HG02884 (cell line): ENCODE measurements at regions not wholly inside any gene's neighbourhood (a gene's known extent, or its start where the extent isn't known, plus 50 kb on each side); places are given as distances from the start of the nearest gene placed in this dataset.

Experiments used
- ATAC-seq: cut with Tn5 transposase; IDR thresholded peaks from one replicate; pipeline ENCODE4 v1.9.1; 2021; ENCODE audit warnings: mild to moderate bottlenecking, moderate library complexity; ENCODE audit not compliant: unreplicated experiment

DNA sequence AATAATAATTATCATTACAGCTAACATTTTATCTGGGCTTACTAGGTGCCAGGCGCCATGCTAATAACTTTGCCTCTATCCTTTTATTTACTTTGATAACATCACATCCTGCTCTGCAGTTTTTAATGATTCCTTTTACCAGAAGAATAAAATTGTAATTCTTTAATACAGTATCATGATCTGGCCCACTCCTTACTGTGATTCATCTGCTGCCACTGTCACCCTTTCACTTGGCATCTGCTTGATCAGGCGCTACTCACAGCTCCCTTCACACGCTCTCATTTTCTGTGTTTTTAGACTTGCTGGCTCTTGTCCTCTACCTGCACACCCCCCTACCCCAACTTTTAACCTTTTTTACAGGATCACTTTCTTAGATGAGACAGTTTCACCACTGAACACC lies 167.5 kb downstream of the NTMT2 start:
- ATAC-seq: no peak

DNA sequence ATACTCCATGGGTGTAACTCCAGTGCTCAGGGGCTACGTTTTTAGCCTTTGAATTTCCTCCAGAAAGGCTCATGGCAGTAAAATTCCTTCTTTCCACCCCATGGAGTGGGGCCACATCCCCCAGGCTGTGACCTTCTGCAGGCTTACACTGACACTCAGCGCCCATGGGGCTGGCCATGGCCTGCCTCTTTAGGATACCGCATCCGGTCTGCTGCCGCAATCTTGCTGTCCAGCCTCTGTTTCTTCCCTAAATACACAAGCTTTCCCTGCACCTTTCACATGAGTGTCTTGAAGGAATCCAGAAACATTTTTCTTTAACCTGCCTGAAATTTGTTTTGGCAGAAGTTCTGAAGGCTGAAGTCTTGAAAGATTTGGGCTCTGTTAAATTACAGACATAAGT lies 170.5 kb downstream of the NTMT2 start:
- ATAC-seq: no peak

DNA sequence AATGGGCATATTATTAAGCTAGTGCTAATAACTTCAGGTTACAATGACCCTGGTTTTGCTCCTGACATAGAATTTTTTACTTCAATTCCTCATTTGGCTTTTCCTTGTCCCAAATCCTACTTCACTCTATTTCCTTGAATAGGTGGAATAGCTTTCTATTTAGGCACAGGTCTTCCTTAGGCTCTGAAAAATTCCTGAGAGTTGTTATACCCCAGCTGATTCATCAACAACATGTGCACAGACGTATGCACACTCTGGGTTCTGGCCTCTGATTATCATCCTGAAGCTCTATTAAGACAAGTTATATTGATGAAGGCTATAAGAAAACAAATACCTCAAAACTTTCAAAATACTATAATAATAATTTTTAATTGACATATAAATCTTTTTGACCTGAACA lies 172.4 kb downstream of the NTMT2 start:
- ATAC-seq: no peak

DNA sequence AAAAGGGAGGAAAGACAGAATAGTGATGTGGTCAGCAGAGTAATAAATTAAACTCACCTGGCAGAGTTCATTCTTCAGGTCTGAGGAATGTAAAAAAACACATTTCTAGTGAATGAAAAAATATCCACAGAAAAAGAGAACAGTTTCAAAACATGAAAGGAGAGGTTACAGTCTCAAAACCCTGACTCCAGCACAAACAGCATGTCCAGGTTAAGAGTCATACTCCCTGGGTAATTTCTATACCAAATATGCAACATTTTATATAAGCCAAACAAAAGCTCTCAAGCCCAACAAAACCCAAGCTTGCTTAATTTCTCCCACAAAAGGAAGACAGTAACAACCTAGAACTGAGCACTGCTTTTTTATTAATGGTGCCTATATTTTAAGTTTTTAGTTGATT lies 173.0 kb downstream of the NTMT2 start:
- no peak for ATAC-seq

DNA sequence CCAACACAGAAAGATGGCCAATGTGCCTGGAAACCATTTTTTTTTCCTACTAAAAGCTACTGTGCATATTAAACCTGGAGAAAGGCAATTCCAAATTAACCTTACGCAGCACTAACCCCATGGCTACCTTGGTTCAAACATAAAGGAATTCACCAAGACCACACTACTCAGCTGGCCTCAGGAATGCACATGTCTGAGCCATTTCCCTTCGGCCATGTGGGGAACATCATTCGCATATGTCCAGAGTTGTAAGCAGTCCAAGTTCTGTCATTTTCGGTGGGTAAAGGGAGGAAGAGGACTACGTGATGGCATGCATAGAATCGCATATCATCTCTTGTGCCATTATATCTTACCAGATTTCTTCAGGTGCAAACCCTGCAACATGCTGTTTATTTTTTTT lies 175.4 kb downstream of the NTMT2 start:
- ATAC-seq: no peak

DNA sequence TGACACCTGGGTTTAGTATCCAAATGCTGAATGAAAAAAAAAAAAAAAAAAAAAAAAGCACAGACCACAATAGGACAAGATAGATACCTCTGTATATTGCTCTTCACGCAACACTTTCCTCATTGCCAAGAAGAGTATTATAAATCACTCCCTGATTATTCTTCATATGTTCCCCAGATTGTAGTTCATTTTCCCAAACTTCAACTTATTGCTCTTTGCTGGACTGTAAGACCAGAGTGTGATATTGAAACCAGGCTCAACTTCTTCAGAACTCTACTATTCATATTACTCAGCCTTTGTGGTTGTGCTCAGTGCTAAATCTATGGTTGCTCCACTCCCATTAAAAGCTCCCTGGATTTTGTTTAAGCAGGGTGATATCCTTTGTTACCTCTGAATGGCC lies 180.4 kb downstream of the NTMT2 start:
- ATAC-seq: no peak

DNA sequence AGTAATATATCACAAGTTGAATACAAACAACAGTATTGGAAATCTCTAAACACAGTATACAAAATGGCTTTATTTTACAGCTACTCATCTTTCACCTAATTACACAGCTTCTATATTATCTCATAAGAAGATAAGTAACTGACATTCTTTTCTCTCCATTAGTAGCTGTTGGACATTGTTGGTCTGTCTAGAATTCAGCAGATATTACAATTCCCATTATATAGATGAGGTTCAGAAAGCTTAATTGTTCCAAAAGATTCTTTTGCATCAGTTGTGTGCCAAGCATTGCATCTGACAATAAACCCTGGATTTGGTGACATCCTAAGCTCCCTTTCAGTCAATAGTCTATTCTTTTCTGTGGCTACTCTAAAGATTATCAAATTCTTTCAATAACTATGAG lies 187.0 kb downstream of the NTMT2 start:
- ATAC-seq: no peak

DNA sequence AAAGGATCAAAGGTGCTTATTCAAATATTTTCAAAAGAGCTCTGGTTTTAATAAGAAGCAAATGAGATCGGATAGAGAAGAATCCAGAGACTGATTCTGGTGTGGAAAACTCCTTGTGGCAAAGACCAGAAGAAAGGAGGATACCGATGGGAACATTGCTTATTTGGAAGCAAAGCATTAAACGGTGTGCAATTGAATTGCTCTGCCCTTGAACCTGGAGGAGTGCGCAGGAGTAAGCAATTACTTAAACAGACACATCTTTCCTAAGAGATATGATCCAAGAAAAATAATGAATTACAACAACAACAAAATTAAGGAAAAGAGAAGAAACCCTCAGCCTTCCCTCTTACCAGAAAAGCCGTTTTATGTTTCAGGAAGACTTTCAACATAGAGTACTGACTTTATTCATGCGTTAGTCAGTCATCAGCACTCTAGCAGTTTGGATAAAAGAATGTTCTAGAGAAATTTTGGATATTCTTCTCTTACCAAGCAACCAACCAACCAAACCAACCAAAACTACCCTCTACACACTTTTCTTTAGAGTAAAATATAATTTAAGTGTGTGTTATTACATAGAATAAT lies 191.7 kb downstream of the NTMT2 start:
- no peak for ATAC-seq

DNA sequence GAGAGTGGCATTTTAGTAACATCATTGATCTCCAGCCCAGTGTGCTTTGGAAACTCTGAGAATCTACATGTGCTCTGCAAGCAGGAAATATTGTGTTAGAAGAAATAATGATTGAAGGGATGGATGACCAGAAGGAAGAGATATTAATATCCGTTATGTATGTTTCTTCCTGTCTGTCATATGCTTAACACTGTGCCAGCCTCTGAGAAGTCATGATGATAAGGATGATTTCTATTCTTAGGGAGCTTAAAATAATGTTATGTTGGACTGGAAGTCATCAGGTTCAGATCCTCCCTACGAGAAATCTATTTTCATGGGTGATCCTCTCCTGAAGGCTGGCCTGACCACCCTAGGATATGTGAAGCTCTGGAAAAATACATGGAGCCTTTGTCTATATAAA lies 192.4 kb upstream of the GORAB start:
- ATAC-seq: no peak

DNA sequence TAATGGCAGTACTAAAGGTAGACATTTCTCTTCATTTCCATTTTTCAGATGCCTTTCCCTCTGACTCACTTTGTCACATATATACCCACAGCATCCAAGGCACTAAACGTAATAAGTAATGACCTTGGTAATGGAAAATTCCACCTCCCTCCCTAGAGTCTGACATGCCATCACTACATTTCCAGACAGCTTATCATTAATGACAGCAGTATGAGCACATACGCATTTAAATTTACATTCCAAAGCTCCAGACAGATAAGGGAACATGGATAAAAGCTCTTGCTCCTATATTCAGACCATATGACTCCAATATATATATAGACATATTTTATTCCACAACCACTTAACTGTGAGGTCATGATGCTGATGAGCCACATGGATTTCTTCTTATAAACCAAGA lies 191.7 kb upstream of the GORAB start:
- no peak for ATAC-seq

DNA sequence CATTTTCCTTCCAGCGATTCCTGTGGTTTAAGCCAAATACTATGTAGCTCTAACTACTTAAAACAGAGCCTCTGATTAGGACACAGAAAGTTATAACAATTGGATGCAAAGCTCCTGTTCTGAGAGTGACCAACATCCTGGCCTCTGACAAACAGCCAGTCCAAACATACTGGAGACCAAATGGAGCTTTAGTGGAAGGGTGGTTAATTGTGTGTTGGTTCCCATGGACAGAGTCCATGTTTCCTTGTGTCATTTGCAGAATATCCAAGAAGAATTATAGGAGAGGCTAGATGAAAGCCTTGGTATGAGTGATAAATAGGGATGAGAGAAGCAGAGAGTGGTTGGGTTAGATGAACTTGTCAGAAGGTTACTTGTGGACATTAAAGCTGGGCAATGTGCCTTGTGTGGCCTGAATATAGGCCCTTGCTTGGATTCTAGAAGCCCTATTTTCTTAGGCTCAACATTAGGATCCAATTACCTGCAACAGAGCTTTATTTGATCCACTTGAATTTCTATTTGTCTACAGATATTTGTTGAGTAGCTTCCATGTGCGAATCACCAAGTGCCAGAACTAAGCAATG lies 180.5 kb upstream of the GORAB start:
- no peak for ATAC-seq

DNA sequence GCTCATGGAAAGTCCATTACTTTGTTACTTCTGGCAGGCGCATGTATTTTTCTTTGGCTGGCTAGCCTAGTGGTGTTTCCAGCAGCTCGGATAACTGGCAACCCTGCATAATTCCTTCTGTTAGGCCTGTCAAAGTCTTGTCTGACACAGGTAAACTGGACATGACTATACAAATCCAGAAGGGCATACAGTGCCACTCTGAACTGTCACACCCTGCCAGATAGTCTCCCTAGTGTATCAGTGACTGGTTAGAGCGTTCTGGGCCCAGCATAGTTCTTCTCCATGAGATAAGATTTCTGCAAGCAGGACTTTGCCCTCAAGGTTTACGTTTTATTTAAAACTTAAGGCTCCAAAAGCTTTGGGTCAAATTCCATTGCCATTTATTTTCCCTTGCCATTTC lies 177.7 kb upstream of the GORAB start:
- ATAC-seq: no peak

DNA sequence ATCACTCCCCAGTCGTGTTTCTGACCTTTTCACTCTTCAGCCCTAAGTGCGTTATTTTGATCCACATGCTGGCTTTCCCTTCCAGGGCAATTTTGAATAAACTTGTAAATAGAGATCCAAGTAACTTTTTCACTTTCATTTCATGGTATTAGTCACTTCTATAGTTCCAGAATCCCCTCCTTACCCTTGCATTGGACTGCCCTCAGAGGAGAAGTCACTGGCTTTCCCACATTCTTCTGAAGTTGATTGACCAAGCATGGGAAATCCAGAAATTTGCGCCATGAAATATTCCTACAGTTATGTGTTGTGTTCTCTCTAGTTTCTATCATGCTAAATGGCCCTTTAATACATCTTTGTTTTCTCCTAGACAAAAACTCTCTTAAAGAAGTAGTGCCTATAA lies 177.3 kb upstream of the GORAB start:
- no peak for ATAC-seq

DNA sequence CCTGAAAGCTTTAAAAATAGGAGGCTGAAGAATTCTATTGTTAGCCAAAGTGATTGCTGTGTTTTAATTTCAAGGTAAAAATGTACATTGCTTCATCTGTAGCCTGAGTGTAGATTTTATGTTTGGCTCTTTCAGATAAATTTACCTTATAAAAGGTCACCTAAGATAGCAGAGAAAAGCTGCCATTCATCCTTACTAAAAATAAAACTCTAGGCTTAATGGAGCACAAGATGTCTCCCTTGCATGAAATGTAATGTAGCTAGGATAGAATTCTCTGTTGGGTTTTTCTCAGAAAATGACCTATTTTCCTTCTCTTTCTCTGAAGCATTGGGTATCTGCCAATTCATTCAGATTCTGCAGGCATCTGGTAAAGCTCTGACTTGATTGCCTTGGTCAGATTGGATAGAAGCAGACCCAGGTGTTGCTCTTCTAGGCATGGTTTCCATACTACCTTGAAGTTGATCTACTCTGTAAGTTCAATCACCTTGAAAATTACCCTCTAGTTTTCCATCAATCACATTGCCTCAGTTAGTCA lies 176.6 kb upstream of the GORAB start:
- no peak for ATAC-seq

DNA sequence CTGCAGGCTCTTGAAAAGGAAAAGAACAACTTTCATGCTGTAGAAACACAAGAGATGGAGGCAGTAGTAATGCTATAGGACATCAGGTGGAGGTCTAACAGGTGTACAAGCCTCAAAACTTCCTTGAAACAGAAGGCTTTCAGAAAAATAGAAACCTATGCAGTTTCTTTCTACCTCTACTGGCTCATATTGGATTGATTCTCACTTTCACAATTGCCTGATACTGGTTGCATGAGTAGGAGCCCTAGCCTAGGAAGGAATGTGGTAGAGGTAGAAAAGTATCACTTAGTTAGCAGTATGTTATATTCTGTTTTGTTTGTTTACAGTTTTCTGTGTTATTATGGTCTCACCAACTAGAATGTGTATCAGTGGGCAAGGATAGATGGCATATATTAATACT lies 175.4 kb upstream of the GORAB start:
- ATAC-seq: no peak

DNA sequence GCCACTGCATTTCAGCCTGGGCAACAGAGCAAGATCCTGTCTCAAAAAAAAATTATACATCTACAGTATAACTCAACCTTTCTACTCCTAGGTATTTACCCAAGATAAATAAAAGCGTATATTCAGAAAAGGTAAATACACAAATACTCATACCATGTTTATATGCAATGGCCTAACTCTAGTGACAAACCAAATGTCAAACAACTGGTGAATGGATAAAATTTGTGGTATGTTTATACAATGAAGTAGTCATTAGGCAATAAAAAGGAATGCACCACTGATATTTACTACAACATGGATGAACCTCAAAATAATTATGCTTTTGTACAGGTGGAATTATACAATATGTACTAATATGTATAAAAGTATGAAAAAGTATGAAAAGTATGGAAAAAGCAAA lies 174.2 kb upstream of the GORAB start:
- ATAC-seq: no peak

DNA sequence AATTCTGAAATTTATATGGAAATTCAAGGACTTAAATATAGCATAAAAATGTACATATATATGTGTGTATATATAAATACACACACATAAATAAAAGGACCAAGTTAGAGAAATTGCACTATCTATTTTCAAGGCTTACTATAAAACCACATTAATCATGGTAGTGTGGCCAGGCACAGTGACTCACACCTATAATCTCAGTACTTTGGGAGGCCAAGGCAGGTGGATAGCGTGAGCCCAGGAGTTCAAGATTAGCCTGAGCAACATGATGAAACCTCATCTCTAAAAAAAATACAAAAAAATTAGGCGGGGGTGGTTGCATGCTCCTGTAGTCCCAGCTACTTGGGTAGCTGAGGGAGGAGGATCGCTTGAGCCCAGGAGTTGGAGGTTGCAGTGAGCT lies 171.4 kb upstream of the GORAB start:
- no peak for ATAC-seq

DNA sequence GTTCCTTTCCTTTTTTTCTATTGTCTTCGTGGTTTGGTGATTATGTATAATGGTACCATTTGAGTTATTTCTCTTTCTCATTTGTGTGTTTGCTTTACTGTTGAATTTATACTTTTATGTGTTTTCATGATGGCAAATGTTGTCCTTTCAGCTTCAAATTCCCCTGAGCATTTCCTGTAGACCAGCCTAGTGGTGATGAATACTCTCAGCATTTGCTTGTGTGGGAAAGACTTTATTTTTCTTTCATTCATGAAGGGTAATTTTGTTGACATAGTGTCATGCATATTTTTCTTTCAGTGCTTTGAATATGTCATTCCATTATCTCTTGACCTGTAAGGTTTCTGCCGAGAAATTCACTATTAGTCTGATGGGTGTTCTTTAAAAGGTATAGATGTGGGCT lies 166.6 kb upstream of the GORAB start:
- no peak for ATAC-seq

DNA sequence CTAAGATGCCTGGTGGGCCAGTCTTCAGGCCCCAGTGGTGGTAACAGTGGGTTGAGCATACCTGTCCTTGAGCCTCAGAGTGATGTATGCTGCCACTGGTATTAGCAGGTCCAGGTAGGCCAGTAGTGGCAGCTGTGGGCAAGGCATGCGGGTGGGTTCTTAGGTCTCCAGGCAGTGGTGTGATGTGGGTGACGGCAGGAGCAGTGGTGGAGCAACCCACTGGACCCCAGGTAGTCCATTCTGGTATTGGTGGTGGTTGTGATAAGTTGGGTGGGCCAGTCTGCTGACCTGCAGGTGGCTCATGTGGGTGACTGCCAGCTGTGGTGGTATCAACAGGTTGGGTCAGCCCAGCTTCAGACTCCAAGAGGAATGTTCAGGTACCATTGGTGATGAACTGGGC lies 165.0 kb upstream of the GORAB start:
- ATAC-seq: no peak

DNA sequence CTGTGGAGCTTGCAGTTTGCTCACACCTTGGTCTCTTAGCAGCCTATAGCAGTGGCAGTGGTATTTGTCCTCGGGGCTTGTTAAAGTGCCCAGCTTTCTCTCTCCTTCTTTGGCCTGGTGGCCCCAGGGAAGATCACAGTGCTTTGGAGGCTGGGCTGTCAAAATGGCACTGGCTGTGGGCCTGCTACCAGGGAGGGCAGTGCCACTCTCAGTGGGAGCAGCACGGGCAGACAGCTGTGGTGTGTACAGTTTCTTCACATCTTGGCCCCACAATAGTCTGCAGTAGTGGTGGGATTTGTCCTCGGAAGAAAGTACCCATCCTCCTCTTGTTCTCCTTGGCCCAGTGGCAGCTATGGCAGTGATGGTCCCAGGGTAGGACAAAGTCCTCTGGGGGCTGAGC lies 164.4 kb upstream of the GORAB start:
- ATAC-seq: no peak

DNA sequence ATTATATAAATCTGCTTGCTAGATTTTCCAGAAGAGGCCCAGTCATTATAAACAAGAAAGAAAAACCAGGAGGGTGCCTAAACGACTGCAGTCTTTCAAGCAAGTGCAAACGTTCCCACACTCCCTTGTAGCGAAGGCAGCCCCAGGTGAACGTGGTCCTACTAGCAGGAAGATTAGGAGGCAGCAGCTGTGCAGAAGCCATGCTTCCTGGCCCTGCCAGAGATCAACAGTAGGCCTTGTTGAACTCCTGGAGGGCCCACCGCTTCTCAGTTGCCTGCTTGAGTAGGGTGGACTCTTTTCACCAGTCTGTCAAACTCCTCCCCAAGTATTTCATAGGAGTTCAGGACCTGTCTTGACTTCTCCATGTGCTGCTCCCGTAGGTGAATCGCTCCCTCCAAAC lies 163.0 kb upstream of the GORAB start:
- ATAC-seq: no peak

DNA sequence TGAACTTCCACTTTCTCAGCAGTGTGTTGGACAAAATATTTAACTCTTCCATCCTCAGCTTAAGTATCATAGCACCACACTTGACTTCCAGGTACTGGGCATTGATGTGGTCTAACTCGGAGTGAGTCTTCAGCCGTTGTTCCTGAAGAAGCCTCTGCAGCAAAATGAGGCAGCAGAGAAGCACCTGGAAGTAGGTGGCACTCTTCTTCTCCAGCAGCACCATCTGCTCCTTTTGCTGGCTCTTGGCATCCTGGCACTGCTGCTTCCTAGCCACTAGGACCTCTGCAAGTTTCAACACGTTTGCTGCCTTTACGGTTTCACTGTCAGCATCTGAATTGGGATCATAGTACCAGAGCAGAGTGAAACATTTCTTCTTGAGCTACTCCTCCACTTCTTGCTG lies 162.5 kb upstream of the GORAB start:
- no peak for ATAC-seq

DNA sequence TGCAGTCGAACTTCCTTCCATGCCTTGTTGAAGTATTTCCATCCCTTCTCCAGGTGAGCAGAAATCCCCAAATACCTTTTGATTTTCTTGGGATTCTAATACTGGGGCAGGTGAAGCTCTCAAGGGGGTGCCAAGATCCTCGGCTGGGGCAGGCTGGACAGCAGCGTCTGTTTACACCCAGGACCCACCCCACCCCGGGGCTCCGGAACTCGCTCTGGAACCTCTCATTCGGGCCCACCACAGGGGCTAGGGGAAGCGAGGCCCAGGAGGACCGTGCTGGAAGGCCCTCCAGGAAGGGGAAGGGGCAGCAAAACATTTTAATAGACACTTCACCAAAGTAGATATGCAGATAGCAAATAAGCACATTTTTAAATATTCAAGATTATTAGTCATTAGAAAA lies 161.9 kb upstream of the GORAB start:
- no peak for ATAC-seq
